LHCN-M2 (cell line): ENCODE measurements at regions not wholly inside any gene's neighbourhood (a gene's known extent, or its start where the extent isn't known, plus 50 kb on each side); places are given as distances from the start of the nearest gene placed in this dataset.

Source experiments
- DNase-seq: peaks from one replicate; pipeline ENCODE4 v3.0.0-alpha.2; 2012; ENCODE audit warnings: low read depth

DNA sequence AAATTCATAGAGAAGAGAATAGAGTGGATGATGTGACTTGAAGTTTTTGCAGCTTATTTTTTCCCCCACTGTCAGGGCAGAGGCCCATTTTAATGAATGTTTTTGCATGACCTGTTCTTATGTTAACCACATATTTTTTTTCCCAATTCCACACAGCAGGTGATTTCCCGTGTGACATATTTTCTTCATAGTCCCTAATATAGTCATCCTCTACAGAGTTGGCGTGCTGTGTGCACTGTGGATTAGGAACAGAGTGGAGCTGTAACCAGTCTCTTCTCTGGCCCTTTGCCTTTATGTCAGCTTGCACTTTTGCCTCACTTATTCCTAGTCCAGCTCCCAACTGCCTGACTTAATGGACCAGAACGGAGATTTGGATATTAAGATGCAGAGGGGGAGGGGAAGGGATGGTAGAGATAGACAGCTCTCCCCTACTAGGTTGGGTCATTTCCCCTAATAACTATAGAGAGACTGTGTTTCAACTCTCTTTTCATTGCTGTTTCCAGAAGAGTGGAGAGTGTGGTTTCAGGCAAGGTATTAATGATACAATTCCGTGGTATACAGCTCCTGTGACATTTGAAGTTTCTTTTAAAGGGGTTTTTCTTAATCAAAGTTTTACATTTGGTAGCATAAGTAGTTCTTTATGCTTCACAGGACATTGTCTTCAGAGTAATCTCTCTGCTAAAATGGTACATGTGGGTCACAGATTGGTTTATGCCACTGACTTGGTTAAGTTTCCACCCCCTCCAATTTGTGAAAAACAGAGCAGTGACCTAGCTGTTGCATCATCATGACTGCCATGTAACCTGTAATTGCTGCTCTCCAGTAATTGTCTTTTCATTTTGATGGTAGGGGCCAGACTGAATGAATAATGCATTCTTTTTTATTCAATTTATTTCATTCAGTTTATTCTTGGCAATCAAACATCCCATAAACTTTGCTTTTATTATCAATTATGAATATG, 161.3 kb downstream of the HAUS1 start:
- DNase-seq = no peak

DNA sequence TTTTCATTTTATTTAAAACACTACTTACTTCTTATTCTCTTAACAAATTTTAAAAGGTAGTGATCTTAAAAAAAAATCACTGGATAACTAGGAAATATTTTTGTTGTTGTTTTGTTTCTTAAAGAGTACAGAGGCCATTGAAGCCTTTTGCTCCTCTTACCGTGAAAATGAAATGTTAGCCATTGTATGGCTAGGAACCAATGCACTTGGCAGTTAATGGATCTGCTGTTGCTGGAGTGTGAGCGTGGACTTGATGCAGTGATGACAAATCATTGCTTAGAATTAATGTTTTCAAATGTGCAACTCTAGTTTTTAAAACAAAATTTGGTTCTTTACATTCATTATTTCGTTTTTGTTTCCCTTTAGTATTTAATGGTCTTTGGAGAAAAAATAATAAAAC, 162.3 kb downstream of the HAUS1 start:
- no peak for DNase-seq

DNA sequence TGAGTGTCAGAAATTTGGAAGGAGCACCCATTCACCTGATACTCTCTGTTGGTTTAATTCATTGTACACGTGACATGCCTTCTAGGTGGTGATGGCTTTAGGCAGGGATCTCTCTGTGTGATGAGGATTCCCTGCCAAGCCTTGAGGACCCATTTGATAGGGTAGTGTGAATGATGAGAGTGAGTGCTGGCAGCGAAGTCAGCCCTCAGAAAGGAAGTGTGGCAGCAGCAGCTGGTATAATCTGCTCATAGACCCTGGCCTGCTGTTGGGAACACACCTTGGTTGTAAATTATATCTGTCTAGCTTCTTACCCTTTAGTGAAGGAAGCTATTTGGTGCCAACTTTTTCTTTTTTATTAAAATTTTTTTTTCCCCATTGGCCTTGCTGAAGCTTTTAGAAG, 164.5 kb downstream of the HAUS1 start:
- DNase-seq = no peak

DNA sequence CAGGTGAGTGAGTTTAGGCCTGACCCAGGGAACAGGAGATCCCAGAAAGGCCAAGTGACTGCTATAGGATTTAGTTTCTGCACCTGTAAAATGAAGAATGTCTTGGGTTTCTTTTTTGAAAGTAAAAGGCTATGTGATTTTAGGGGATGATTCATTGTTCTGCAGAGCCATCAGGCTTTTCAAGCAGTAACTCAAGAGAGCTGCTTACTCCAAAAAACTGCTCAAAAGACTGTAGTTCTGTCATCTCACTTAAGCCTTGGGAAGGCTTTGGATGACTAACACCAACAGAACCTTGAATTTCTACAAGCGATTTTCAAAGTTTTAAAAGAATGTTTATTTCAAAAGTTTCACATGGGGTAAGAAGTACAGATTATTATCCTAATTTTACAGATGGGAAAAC, 165.1 kb downstream of the HAUS1 start:
- no peak for DNase-seq

DNA sequence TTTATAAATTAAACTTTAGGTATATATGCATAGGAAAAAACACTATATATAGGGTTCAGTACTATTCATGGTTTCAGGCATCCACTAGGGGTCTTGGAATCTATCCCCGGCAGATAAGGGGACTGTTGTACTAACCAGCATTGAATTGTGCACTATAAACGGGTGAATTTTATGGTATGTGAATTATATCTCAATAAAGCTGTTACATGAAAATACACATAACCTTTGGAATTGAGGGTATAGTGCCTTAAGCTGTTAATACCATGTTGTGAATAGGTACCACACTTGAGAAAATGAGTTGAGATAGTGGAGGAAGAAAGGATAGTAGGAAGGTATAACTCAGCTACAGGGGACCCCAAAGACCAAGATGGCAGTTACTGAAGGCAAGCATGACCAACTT, 167.3 kb downstream of the HAUS1 start:
- no peak for DNase-seq

DNA sequence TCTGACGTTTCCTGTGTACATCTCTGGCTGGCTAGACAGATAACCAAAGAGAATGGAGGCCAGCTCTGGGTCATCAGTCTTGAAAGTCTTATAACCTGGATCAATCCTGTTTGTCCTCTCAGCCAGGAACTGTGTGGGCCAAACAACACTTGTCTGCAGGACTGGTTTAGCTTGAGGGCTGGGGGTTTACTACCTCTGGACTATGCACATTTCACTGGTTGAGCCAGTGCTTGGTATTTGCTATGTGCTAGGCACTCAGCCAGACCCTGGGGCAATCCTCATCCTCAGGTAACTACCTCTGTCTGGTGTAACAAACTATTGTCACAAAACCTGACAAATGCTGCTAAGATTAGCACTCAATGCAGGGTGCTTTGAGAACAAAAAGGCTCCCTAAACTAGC, 169.7 kb downstream of the HAUS1 start:
- DNase-seq = no peak

DNA sequence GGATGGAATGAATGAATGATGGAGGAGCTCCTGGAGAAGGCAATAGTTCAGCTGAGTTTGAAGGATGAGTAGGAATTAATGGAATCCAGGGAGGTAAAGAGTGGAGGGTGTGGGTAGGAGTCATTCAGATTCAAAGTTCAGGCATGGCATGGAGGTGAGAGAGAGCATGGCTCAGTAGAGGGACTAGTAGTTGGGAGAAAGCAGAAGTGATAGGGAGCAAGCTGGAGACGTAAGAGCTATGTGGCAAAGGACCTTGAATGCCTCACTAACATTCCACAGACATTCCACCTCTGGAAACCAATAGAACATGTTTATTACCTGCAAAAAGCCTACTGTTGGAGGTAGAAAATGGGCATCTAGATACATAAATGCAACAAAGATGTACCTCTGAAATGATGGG, 170.1 kb downstream of the HAUS1 start:
- DNase-seq = no peak

DNA sequence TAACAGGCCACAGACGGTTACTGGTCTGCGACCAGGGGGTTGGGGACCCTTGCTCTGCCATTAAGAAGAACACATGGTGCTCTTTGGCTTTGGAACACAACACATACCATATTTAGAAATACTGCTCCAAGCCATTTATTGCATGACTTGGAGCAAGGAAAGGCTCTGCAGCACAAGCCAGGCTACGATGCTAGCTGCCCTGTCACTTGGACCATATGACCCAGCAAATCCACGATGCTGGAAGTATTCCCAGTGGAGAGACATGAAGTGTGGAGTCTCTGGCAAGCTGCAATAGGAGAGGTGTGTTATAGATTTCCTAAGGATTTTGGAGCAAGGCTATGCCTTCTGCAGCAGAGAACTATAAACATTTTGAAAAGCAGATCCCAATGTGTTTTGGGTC, 171.2 kb downstream of the HAUS1 start:
- no peak for DNase-seq

DNA sequence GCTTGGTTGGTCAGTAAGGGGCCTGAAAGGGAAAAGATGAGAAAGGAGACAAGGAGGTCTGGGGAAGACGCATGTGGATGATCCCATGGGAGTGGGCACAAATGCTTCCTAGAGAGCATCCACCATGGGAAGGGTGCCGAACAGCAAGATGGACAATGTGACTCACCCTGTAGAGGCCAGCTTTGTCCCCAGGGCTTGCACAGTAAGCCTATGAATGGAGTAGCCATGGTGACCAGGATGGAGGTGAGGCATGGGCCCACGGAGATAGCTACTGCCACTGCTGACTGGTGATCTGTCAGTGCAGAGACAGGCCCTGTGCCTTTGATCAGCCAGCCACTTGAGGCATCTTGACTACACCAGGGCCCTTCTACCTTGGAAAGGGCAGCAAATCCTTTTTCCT, 172.6 kb downstream of the HAUS1 start:
- no peak for DNase-seq

DNA sequence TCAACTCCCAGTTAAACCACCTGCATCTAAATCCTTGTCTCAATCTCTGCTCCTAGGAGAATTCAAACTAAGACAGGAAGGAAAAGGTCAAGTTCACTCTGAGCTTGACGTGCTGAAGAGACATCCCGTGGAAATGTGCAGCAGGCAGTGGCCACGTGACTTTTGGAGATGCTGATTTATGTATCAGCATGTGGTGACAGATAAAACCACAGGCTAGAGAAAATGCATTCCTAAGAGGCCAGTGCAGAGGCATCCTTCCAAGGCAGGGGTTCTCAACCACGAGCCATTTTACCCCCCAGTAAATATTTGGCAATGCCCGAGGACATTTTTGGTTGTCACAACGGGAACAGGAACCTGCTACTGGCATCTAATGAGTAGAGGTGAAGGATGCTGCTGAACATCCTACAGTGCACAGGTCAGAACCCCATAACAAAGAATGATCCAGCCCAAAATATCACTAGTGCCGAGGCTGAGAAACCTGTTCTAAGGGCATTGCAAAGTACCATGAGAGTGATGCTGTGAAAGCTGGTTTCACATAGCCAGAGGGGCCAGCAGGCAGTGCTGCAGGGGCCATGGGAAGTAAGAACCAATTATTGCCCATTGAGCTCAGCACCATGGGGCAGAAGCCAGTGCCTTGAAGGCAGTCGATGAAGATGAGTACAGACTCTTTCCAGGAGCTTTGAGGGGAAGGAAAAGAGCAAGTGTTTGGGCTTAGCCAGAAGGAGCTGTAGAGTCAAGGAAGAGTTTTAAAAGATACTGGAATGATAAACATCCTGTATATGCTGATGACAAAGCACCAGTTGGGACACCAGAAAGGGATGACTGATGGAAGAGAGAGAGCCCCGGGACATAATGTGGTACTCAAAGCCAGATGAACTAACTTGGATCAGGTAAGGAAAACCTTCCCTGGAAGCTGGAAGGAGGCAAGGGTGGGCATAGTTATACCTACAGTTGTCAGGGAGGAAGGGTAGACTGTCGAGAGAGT, 174.6 kb downstream of the HAUS1 start:
- DNase-seq = peak; percentile 87

DNA sequence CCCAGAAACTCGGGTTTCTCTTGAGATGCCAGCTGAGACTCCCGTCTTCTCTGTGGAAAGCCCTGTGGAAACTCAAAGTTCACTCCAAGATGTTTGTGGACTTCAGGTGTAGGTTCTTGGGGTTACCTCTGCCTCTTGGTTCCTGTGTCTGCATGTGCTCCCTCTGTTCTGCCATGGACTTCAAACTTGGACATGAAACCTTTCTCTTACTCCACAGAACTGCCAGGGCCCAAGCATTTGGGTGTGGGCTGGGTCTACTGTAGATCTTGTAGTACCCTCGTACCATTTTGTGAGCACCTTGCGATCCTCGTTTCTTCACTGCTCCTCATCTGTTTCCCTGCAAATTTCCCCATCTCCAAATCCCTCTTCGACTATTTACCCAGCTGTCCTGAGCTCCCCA, 175.5 kb downstream of the HAUS1 start:
- DNase-seq = no peak

DNA sequence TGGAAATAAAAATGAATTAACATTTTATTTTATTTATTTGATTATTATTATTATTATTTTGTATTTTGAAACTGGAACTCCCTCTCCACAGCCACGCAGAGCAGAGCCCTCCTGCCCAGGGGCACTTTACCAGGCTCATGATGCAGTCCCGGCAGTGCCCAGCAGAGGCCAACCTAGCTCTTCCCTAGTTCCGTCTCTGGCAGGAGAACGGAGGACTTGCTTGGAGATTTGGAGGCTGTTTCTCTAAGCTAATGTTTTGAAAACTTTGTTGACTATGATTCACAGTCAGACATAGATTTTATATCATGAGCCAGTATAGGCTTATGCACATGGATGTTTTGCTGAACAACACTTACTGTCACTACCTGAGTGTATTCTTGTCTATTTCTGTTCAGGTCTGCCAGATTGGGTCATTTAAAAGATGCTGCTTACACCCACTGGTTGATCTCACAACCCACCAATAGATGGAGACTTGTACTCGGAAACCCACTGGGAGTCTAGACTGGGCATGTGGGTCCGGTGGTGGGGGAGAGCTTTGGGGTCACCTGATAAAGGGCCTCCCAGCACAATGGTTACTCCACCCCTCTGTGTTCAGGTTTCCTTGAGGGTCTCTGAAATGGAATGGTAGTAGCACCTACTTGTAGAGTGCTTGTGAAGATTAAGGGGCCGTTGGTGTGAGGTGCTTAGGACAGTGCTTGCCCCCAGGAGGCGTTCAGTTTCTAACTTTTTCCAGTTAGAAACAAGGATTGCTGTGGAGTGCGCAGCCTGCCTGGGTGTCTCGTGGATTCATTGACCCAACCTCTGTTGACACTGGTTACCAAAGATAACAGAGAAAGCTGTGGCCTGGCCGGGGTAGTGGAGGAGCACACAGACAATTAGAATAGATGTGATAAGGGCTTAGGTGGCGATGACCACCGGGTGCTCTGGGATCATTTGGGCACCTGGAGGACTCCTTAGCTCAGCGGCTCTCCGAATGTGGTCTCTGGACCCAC, 177.3 kb downstream of the HAUS1 start:
- DNase-seq = peak; percentile 68

DNA sequence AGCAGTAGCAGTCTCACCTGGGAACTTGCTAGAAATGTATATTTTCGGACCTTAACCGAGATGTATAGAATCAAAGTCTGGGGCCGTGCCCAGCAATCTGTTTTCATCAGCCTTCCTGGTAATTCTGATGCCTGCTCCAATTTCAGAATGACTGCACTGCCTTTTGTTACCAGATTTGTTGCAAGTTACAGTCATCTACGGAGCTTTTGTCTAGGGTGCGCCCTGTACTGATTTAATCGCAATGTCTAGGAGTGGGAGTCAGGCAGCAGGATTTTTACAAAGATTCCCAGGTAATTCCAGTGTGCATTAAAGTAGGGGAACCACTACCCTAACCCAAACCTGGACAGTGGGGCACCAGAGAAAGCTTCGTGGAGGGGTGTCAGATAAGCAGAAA, 178.0 kb downstream of the HAUS1 start:
- no peak for DNase-seq

DNA sequence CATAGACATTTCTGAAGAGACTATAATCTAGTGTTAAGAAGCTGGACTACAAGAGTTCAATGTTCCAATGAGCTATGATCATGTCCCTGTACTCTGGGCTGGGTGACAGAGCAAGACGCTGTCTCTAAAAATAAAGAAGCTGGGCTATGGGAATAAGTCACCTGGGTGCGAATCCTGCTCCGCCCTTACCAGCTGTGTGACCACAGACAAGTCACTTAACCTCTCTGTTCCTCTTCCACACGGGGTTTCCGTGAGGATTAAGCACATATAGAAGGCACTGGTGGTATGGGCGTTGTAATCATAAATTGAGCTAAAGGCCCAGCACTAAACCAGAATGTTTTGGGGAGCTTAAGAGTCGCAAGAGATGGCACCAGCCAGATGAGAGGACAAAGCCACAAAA, 178.5 kb downstream of the HAUS1 start:
- no peak for DNase-seq

DNA sequence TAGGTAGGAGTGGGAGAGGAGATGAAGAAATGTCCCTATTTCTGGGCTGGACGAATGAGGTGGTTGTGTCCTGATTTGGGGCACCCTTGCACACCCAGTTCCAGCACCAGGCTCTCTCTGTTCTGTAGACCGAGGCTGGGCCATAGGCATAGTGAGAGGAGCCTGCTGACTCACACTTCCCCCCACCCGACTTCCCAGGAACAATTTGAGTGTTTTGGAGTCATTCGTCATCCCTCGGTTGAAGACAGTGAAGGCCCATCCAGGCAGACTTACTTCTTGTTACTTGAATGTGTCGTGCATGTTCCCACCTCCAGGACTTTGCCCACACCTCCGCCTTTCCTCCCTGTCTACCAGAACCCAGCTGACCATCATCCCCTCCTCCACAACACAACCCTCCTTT, 179.1 kb downstream of the HAUS1 start:
- no peak for DNase-seq

DNA sequence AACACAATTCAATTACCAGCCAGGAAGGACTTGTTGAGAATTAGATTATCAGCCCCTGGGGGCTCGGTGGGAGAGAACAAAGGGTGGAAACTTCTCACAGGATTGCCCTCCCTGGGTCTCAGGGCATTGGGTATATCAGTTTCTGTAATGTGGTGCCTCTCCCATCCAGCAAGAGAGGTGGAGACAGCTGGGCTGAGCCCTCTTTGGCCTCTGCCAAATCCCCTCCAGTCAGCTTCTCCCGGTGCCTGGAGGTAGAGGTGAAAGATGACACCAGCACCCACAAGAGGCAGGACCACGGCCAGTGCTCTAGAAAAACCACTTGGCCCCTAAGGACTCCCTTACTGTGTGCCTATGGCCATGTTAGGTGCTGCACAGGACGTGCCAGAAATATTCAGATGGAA, 179.7 kb downstream of the HAUS1 start:
- DNase-seq = no peak

DNA sequence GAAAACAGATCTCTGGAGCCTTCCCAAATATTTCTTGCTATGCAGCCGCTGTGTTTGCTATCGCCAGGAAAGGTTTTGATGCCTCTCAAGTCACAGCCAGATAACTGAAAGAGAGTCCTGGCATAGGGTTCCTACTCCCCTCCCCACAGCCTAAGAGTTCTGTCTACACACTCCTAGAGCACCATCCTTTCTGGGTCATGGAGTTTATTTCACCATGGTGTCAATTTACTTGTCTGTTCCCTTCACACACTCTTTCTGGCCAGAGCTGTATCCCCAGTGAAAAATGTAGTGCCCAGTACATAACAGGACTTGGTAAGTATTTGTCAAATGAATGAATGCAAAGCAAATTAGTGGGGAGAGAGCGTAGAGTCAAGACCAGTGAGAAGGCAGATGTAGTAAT, 185.3 kb downstream of the HAUS1 start:
- DNase-seq = no peak

DNA sequence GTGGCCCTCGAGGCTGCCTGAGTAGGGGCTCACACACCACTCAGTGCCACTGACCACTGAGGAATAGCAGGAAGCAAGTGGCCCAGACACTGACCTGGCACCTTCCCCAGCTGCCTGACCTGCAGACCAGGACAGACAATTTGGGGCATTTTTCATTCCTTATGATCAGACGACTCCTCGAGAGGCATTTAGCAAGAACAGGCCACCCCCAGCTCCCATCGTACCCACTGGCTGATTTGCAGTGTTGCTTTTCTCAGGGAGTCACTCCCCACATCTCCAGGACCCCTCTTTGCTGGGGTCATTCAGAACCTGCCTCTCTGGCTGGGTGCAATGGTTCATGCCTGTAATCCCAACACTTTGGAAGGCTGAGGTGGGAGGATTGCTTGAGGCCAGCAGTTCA, 185.7 kb downstream of the HAUS1 start:
- DNase-seq = no peak

DNA sequence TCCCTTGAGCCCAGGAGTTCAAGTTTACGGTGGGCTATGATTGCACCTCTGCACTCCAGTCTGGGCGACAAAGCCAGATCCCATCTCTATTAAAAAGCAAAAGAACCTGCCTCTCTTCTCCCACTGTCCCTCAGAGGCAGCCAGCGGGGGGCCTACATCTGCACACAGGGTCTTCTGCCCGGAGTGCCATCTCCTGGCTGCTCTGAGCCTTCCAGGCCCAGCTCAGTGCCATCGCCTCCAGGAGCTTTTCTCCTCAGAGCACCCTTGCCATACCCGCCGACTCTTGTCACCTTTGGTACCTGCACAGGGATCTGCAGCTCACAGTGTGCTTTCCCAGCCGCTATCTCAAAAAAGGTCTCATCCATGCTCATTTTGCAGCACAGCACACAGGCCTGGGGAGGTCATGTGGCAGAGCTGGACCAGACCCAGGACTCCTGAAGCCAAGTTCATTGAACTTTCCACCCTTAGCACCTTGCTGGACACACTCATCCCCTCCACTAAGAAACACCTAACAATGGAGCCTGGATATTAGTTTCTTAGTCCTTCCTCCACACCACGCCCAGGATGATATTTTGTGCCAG, 186.3 kb downstream of the HAUS1 start:
- DNase-seq = no peak

DNA sequence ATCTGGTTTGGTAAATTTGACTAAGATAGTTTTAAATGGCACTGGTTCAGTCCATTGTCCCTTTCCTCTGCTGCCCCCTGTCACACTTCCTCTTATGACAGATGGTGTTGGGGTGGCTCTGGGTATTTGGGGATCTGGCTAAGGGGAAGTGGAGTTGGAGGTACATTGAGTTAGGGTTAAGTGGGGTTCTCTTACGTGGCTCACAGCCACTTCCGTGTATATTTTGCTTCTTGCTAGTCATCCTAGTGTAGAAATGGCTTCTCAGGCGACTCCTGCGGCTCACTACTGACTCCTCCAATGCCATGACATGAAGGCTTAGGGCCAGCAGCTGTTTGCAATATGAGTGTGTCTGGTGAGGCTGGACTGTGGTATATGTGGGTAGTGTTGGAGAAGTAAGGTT, 187.0 kb downstream of the HAUS1 start:
- peak; percentile 12 for DNase-seq

DNA sequence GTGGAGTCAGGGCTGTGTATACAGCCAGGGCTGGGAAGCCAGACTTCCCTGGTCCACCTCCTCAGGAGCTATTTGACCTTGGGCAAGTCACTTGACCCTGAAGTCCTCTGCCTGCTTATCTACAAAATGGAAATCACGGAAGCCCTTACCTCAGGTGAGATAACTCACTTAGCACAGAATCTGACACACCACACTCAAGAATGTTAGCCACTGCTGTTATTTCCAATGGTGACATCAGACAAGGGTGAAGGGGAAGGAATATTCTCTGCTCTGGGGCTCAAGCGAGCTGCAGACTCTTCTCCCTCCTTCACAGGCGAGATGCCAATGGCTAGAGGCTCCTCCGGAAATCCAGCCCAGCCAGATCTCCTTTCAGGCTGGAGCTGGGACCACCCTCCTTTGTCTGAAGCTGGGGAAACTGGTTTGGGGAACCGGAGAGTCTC, 189.6 kb downstream of the HAUS1 start:
- DNase-seq = no peak
